MM.1S (cell line): ENCODE measurements at regions not wholly inside any gene's neighbourhood (a gene's known extent, or its start where the extent isn't known, plus 50 kb on each side); places are given as distances from the start of the nearest gene placed in this dataset.

Experiments
- DNase-seq: peaks from one replicate; pipeline ENCODE4 v3.0.0-alpha.2; 2015
- H2AFZ ChIP-seq: fragments of 300-600 bp; sonication (generic); 2 replicates; pipeline ENCODE4 v1.6.0; 2016; ENCODE audit warnings: antibody characterized with exemption, low read length
- H3F3A ChIP-seq: fragments of 300-600 bp; sonication (generic); 2 replicates; pipeline ENCODE4 v1.6.1; 2016; ENCODE audit warnings: mild to moderate bottlenecking, antibody characterized with exemption, low read length, moderate library complexity, mixed read lengths; ENCODE audit not compliant: insufficient read depth
- H3K27ac ChIP-seq: fragments of 300-600 bp; sonication (generic); 2 replicates; pipeline ENCODE4 v1.5.1; 2016; ENCODE audit warnings: mild to moderate bottlenecking, low read length
- H3K27me3 ChIP-seq: fragments of 300-600 bp; sonication (generic); replicated peaks from 2 replicates; pipeline ENCODE4 v1.6.0; 2016; ENCODE audit warnings: low read length; ENCODE audit not compliant: insufficient read depth
- H3K36me3 ChIP-seq: fragments of 300-600 bp; sonication (generic); replicated peaks from 2 replicates; pipeline ENCODE4 v1.6.1; 2016; ENCODE audit warnings: mild to moderate bottlenecking, low read length, mixed read lengths; ENCODE audit not compliant: insufficient read depth
- H3K4me1 ChIP-seq: fragments of 300-600 bp; sonication (generic); 2 replicates; pipeline ENCODE4 v1.6.1; 2016; ENCODE audit warnings: low read length, mixed read lengths
- H3K4me2 ChIP-seq: fragments of 300-600 bp; sonication (generic); 2 replicates; pipeline ENCODE4 v1.6.0; 2016; ENCODE audit warnings: low read depth, low read length
- H3K4me3 ChIP-seq: fragments of 300-600 bp; sonication (generic); 2 replicates; pipeline ENCODE4 v1.5.1; 2016; ENCODE audit warnings: low read length, mixed read lengths
- H3K79me2 ChIP-seq: fragments of 300-600 bp; sonication (generic); 2 replicates; pipeline ENCODE4 v1.6.1; 2016; ENCODE audit warnings: mixed run types, low read length, mixed read lengths
- H3K9ac ChIP-seq: fragments of 300-600 bp; sonication (generic); 2 replicates; pipeline ENCODE4 v1.6.1; 2016; ENCODE audit warnings: low read length, mixed read lengths
- H3K9me2 ChIP-seq: fragments of 300-600 bp; sonication (generic); replicated peaks from 2 replicates; pipeline ENCODE4 v1.6.1; 2016; ENCODE audit warnings: mild to moderate bottlenecking, low read length, mixed read lengths; ENCODE audit not compliant: insufficient read depth
- H3K9me3 ChIP-seq: fragments of 300-600 bp; sonication (generic); replicated peaks from 2 replicates; pipeline ENCODE4 v1.6.1; 2016; ENCODE audit warnings: mild to moderate bottlenecking, low read length, mixed read lengths; ENCODE audit not compliant: insufficient read depth
- H4K20me1 ChIP-seq: fragments of 300-600 bp; sonication (generic); 2 replicates; pipeline ENCODE4 v1.6.1; 2016; ENCODE audit warnings: mild to moderate bottlenecking, low read length, moderate library complexity, mixed read lengths; ENCODE audit not compliant: insufficient read depth
- CTCF ChIP-seq: fragments of 300-600 bp; sonication (generic); IDR thresholded peaks from 2 replicates; pipeline ENCODE4 v1.5.1; 2016; ENCODE audit warnings: antibody characterized with exemption, low read length, mixed read lengths
- EZH2 ChIP-seq: fragments of 300-600 bp; sonication (generic); optimal IDR thresholded peaks from 2 replicates; pipeline ENCODE3; 2017; ENCODE audit warnings: low read depth, mild to moderate bottlenecking, antibody characterized with exemption, low read length, mixed read lengths
- EZH2phosphoT487 ChIP-seq: fragments of 300-600 bp; sonication (generic); IDR thresholded peaks from 2 replicates; pipeline ENCODE4 v1.6.1; 2018; ENCODE audit warnings: antibody characterized with exemption, low read length

DNA sequence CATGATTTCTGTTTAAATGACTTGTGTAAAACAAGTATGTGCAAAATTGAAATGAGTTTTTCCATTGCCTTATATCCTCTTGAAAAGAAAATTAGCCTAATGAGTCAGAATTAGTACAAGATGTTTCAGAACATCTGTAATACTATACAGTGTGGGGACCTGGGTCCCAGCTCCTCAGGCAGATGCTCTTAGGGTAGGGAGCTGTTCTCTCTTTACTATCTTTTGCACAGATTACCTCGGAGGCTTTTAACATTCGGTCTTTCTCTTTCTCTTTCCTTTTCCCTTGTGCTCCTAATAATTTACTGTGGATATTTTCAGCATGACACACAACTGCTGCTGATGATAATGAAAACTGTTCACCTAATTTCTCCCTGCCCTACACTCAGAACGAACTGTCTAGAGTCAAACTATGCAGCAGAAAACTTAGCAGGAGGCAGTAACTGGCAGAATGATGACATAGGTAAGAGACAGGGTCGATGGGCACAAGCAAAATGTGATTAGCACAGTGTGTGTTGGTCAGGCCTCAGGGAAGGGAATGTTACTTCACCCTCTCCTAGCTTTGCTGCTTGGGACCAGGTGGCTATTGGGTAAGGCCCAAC lies 455.3 kb downstream of the PDHA2 start:
- Histone ChIP-seq H3K27me3 (no peaks in the 10 kb centered on the region), H3K4me3 (no peak overlapping the region), H3K9me2 (no peaks in the 10 kb centered on the region), H2AFZ (peak overlapping the region; percentile 38; the same call in 1 of the 2 replicates), H3F3A (no peaks in the 10 kb centered on the region), H4K20me1 (no peaks in the 10 kb centered on the region), H3K4me2 (no peak overlapping the region), H3K9ac (no peak overlapping the region), H3K27ac (no peak overlapping the region), H3K36me3 (no peaks in the 10 kb centered on the region), H3K4me1 (no peaks in the 10 kb centered on the region), H3K79me2 (no peaks in the 10 kb centered on the region), H3K9me3 (no peaks in the 10 kb centered on the region)
- TF ChIP-seq EZH2, result no peak
- no peak for TF ChIP-seq CTCF
- no peak for TF ChIP-seq EZH2phosphoT487
- DNase-seq, result no peak

DNA sequence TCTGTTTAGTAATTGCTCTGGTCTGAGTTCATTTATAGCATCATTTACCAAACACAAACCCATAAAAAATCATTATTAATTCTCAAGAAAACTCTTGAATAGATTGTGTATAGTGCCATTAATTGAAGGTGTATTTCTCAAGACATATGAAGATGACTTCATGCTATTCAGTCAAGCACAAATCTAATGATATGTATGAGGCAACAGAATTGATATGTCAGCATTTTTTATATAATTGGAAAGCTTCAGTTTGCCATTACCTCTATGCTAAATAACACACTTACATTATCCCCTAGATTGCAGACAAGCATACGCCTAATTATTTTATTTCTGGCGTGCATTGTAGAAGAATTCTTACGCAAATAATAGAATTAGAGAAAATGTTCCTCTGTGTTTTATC lies 461.8 kb downstream of the PDHA2 start:
- H3K4me1 ChIP-seq, result no peaks in the 10 kb centered on the region
- H3K9me2 ChIP-seq, result no peaks in the 10 kb centered on the region
- no peaks in the 10 kb centered on the region for H4K20me1 ChIP-seq
- no peaks in the 10 kb centered on the region for H3K27me3 ChIP-seq
- no peak overlapping the region for H3K27ac ChIP-seq
- H3K9me3 ChIP-seq, result no peaks in the 10 kb centered on the region
- TF ChIP-seq EZH2 (no peak), CTCF (no peak), EZH2phosphoT487 (no peak)
- H3K4me3 ChIP-seq, result no peak overlapping the region
- H2AFZ ChIP-seq, result no peak overlapping the region
- H3K9ac ChIP-seq, result no peak overlapping the region
- no peak for DNase-seq
- no peak overlapping the region for H3K4me2 ChIP-seq
- no peaks in the 10 kb centered on the region for H3K79me2 ChIP-seq
- H3F3A ChIP-seq, result no peaks in the 10 kb centered on the region
- H3K36me3 ChIP-seq, result no peaks in the 10 kb centered on the region

- no peaks in the 10 kb centered on the region for H3K9me3 ChIP-seq
- TF ChIP-seq CTCF (no peak), EZH2 (no peak), EZH2phosphoT487 (no peak)
- no peak overlapping the region for H3K4me3 ChIP-seq
- H3K79me2 ChIP-seq, result no peaks in the 10 kb centered on the region
- H3K9me2 ChIP-seq, result no peaks in the 10 kb centered on the region
- no peaks in the 10 kb centered on the region for H3F3A ChIP-seq
- no peak overlapping the region for H3K4me2 ChIP-seq
- H3K27ac ChIP-seq, result no peak overlapping the region
- H3K9ac ChIP-seq, result no peak overlapping the region
- no peak overlapping the region for H2AFZ ChIP-seq
- no peaks in the 10 kb centered on the region for H3K27me3 ChIP-seq
- no peaks in the 10 kb centered on the region for H3K4me1 ChIP-seq
- peak; percentile 16 for DNase-seq
- H3K36me3 ChIP-seq, result no peaks in the 10 kb centered on the region
- H4K20me1 ChIP-seq, result no peaks in the 10 kb centered on the region
These were observed 465.1 kb downstream of the PDHA2 start for GRCh38 chr4:96305030-96305429.
